VCaP (cell line): ENCODE measurements at regions not wholly inside any gene's neighbourhood (a gene's known extent, or its start where the extent isn't known, plus 50 kb on each side); places are given as distances from the start of the nearest gene placed in this dataset.

Experiments
- H3K27ac ChIP-seq: fragments of 450-650 bp; 2 replicates; pipeline ENCODE4 v1.5.1; 2017
- CTCF ChIP-seq: fragments of 450-650 bp; conservative IDR thresholded peaks from 2 replicates; pipeline ENCODE4 v1.5.1; 2017; ENCODE audit warnings: mild to moderate bottlenecking, moderate library complexity

GRCh38 chr11:71197096-71197495 is 55.3 kb downstream of the SHANK2 start:
- TF ChIP-seq CTCF, result no peak

GRCh38 chr11:71194710-71195109 is 57.7 kb downstream of the SHANK2 start:
- no peak for TF ChIP-seq CTCF
- peak overlapping the region; percentile 79 for H3K27ac ChIP-seq

More at GRCh38 chr11:71197096-71197495, 55.3 kb downstream of the SHANK2 start:
- H3K27ac ChIP-seq, result no peak overlapping the region

- peak overlapping the region; percentile 79 for H3K27ac ChIP-seq
- TF ChIP-seq CTCF, result no peak
Measured at GRCh38 chr11:71193431-71193830, 58.9 kb downstream of the SHANK2 start.

- peak overlapping the region; percentile 79 for H3K27ac ChIP-seq
- no peak for TF ChIP-seq CTCF
Measured at GRCh38 chr11:71192629-71193028, 59.7 kb downstream of the SHANK2 start.

GRCh38 chr11:71191201-71191600 is 61.2 kb downstream of the SHANK2 start:
- no peak for TF ChIP-seq CTCF
- H3K27ac ChIP-seq, result no peak overlapping the region

- no peak overlapping the region for H3K27ac ChIP-seq
- TF ChIP-seq CTCF, result no peak
Measured at GRCh38 chr11:71190551-71190950, 61.8 kb downstream of the SHANK2 start.

GRCh38 chr11:71189768-71190315 is 62.5 kb downstream of the SHANK2 start:
- H3K27ac ChIP-seq, result no peak overlapping the region
- TF ChIP-seq CTCF, result no peak
